RWPE2 (cell line): ENCODE measurements at regions not wholly inside any gene's neighbourhood (a gene's known extent, or its start where the extent isn't known, plus 50 kb on each side); places are given as distances from the start of the nearest gene placed in this dataset.

Source experiments
- ATAC-seq: fragments of 200-7000 bp; cut with Tn5 transposase; 3 replicates; pipeline ENCODE4 v1.9.1; 2021; ENCODE audit warnings: low read depth
- DNase-seq: peaks from one replicate; pipeline ENCODE4 v3.0.0-alpha.2; 2020; ENCODE audit warnings: low spot score
- H3K27ac ChIP-seq: fragments of 450-650 bp; 2 replicates; pipeline ENCODE4 v1.5.1; 2017; ENCODE audit warnings: mild to moderate bottlenecking; ENCODE audit not compliant: poor library complexity, severe bottlenecking
- H3K27me3 ChIP-seq: fragments of 250-450 bp; sonication (Bioruptor Pico); 2 replicates; pipeline ENCODE4 v1.5.1; 2021; ENCODE audit warnings: mild to moderate bottlenecking, moderate library complexity; ENCODE audit not compliant: insufficient read depth, poor library complexity, severe bottlenecking
- H3K36me3 ChIP-seq: fragments of 250-450 bp; sonication (Bioruptor Pico); 2 replicates; pipeline ENCODE4 v1.5.1; 2020; ENCODE audit warnings: low read depth, mild to moderate bottlenecking, moderate library complexity
- H3K4me1 ChIP-seq: fragments of 250-450 bp; sonication (Bioruptor Pico); 2 replicates; pipeline ENCODE4 v1.5.1; 2021; ENCODE audit warnings: mild to moderate bottlenecking, moderate library complexity; ENCODE audit not compliant: insufficient read depth, poor library complexity, severe bottlenecking
- H3K4me3 ChIP-seq: fragments of 250-450 bp; sonication (Bioruptor Pico); 2 replicates; pipeline ENCODE4 v1.5.1; 2021; ENCODE audit warnings: mild to moderate bottlenecking, moderate library complexity; ENCODE audit not compliant: severe bottlenecking
- H3K9me3 ChIP-seq: fragments of 250-450 bp; sonication (Bioruptor Pico); 2 replicates; pipeline ENCODE4 v1.5.1; 2021; ENCODE audit warnings: mild to moderate bottlenecking, moderate library complexity; ENCODE audit not compliant: severe bottlenecking
- CTCF ChIP-seq: fragments of 450-650 bp; IDR thresholded peaks from one replicate; pipeline ENCODE4 v1.5.1; 2017; ENCODE audit warnings: mild to moderate bottlenecking, moderate library complexity; ENCODE audit not compliant: poor library complexity, severe bottlenecking

GRCh38 chr1:65486613-65487012 lies 66.1 kb downstream of the LEPR start:
- no peaks in the 10 kb centered on the region for H3K27me3 ChIP-seq
- TF ChIP-seq CTCF: no peak
- H3K4me3 ChIP-seq: no peak overlapping the region
- no peaks in the 10 kb centered on the region for H3K36me3 ChIP-seq
- no peak overlapping the region for H3K27ac ChIP-seq
- no peak for ATAC-seq
- no peaks in the 10 kb centered on the region for H3K4me1 ChIP-seq
- no peaks in the 10 kb centered on the region for H3K9me3 ChIP-seq
- no peak for DNase-seq

- ATAC-seq (no peak), DNase-seq (no peak)
- TF ChIP-seq CTCF: no peak
- no peaks in the 10 kb centered on the region for H3K36me3 ChIP-seq
- H3K9me3 ChIP-seq: no peaks in the 10 kb centered on the region
- no peaks in the 10 kb centered on the region for H3K4me1 ChIP-seq
- no peak overlapping the region for H3K4me3 ChIP-seq
- no peaks in the 10 kb centered on the region for H3K27me3 ChIP-seq
- H3K27ac ChIP-seq: no peak overlapping the region
These were observed 69.0 kb downstream of the LEPR start for GRCh38 chr1:65489481-65489880.

GRCh38 chr1:65490231-65491009 lies 70.0 kb downstream of the LEPR start:
- no peaks in the 10 kb centered on the region for H3K9me3 ChIP-seq
- DNase-seq (no peak), ATAC-seq (no peak)
- no peaks in the 10 kb centered on the region for H3K27me3 ChIP-seq
- TF ChIP-seq CTCF: no peak
- H3K36me3 ChIP-seq: no peaks in the 10 kb centered on the region
- H3K4me1 ChIP-seq: no peaks in the 10 kb centered on the region
- H3K4me3 ChIP-seq: no peak overlapping the region
- H3K27ac ChIP-seq: no peak overlapping the region

- no peak for TF ChIP-seq CTCF
- no peaks in the 10 kb centered on the region for H3K27me3 ChIP-seq
- DNase-seq (no peak), ATAC-seq (no peak)
- no peaks in the 10 kb centered on the region for H3K36me3 ChIP-seq
- H3K4me3 ChIP-seq: no peak overlapping the region
- H3K27ac ChIP-seq: no peak overlapping the region
- H3K9me3 ChIP-seq: no peaks in the 10 kb centered on the region
- no peaks in the 10 kb centered on the region for H3K4me1 ChIP-seq
These were observed 71.0 kb downstream of the LEPR start for GRCh38 chr1:65491472-65491871.

GRCh38 chr1:65493802-65494201 lies 73.3 kb downstream of the LEPR start:
- no peak for ATAC-seq
- no peak overlapping the region for H3K4me3 ChIP-seq
- no peaks in the 10 kb centered on the region for H3K36me3 ChIP-seq
- TF ChIP-seq CTCF: no peak
- DNase-seq: no peak
- no peaks in the 10 kb centered on the region for H3K4me1 ChIP-seq
- H3K27ac ChIP-seq: no peak overlapping the region
- H3K27me3 ChIP-seq: no peaks in the 10 kb centered on the region
- no peaks in the 10 kb centered on the region for H3K9me3 ChIP-seq
